Activated CD4-positive, alpha-beta memory T cell treated with anti-CD3 and anti-CD28 coated beads, Interleukin-2, amount 10 ng/mL, durations not matched to agents 7 days and 5 days (primary cell): ENCODE measurements at regions not wholly inside any gene's neighbourhood (a gene's known extent, or its start where the extent isn't known, plus 50 kb on each side); places are given as distances from the start of the nearest gene placed in this dataset.
"Not testable (repeated sequence)": the region's sequence is repeated elsewhere in the genome, so short reads cannot be mapped to it uniquely, and the experiment has no call there.

Experiments
- CTCF ChIA-PET: fragments of 350-600 bp; sonication (Branson Sonifier 250); formaldehyde crosslinking; loops from one replicate; lab custom pipeline; 2021; ENCODE audit warnings: antibody characterized with exemption, inconsistent platforms; lab: Charles Lee
- POLR2A ChIA-PET: fragments of 350-600 bp; sonication (Branson Sonifier 250); formaldehyde crosslinking; loops from one replicate; lab custom pipeline; 2021; ENCODE audit warnings: antibody characterized with exemption; lab: Charles Lee
- DNase-seq: peaks from one replicate; pipeline ENCODE4 v3.0.0-alpha.2; 2020
- H3K27ac Mint-ChIP-seq: one replicate; pipeline ENCODE4 v1.8.0; 2021; ENCODE audit warnings: mild to moderate bottlenecking, mixed read lengths
- H3K27me3 Mint-ChIP-seq: one replicate; pipeline ENCODE4 v1.8.0; 2021; ENCODE audit warnings: mixed read lengths
- H3K36me3 Mint-ChIP-seq: one replicate; pipeline ENCODE4 v1.8.0; 2021; ENCODE audit warnings: low read depth, mixed read lengths
- H3K4me1 Mint-ChIP-seq: one replicate; pipeline ENCODE4 v1.8.0; 2021; ENCODE audit warnings: mixed read lengths
- H3K4me3 Mint-ChIP-seq: one replicate; pipeline ENCODE4 v1.8.0; 2021; ENCODE audit warnings: mild to moderate bottlenecking, mixed read lengths
- H3K9me3 Mint-ChIP-seq: one replicate; pipeline ENCODE4 v1.8.0; 2021; ENCODE audit warnings: mixed read lengths

DNA sequence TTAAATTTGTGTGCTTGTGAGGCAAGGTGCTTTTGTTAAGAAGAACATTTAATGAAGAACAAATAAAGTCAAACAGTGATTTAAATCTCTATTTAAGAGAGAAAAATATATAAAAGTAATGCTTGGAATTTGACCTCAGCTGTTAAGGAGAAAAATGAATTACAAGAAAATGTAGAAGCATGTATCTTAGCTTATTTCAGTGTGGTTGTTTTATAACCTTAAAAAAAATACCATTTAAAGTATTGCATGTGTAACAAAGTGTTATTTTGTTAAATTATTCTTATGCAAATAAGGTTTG is 537.0 kb upstream of the SPRY2 start:
- DNase-seq = no peak
- Mint-ChIP-seq H3K36me3 (no peaks in the 10 kb centered on the region), H3K27me3 (no peaks in the 10 kb centered on the region), H3K4me3 (no peak overlapping the region), H3K27ac (no peak overlapping the region), H3K4me1 (no peaks in the 10 kb centered on the region), H3K9me3 (peaks cover 3% of the 10 kb centered on the region)
- POLR2A ChIA-PET = no interaction called here
- CTCF ChIA-PET = no interaction called here

DNA sequence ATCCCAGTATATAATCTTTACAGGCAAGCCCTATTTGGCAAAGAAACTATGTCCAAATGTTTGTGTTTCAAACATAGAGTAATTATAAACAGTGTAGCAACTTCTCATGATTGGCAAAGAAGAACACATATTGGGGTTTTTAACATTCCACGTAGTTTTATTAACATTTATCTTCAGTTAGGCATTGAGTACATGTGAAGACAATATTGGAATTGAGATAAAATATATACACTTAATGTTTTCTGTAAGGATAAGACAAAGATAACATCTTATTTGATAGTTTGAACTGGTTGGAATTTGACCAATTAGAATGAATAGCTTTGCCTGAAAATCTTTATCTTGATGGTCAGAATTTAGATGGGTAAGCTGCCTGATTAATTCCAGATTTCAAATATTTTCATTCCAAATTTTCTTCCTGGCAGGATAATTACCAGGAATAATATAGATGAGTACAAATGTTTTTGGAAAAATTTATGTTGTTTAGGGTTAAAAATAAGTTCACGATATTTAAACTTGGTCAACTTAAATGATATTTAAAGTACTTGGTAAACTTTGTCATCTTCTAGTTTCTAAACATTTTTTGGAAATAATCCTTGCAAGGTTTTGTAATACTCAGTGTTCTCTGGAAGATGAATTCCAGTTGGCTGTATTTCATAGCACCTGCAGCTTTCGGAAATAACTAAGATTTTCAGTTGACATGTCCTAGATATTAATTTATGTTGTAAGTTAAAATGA is 536.5 kb upstream of the SPRY2 start:
- DNase-seq = no peak
- H3K27ac Mint-ChIP-seq = no peak overlapping the region
- no peak overlapping the region for H3K4me3 Mint-ChIP-seq
- H3K27me3 Mint-ChIP-seq = no peaks in the 10 kb centered on the region
- H3K36me3 Mint-ChIP-seq = no peaks in the 10 kb centered on the region
- ChIA-PET POLR2A (no interaction called here), CTCF (no interaction called here)
- no peaks in the 10 kb centered on the region for H3K4me1 Mint-ChIP-seq
- peaks cover 3% of the 10 kb centered on the region for H3K9me3 Mint-ChIP-seq

DNA sequence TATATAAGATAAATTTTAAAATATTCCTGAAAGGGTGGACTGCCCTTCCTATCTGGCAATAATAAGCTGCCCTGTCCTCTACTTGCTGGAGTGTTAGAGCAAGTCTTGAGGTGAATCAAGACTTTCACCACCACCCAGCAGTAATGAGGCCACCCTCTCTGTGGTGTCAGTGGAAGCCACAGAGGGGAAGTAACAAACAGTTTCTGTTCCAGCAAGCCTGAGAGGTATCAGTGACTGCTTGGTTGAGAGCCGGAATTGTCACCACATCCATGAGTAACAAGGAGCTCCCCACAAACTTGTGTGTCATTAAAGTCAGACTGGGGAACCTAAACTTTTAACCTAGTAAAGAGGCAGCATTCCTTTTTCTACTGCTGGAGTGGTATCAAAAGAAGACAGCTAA is 532.7 kb upstream of the SPRY2 start:
- DNase-seq = no peak
- no peaks in the 10 kb centered on the region for H3K36me3 Mint-ChIP-seq

DNA sequence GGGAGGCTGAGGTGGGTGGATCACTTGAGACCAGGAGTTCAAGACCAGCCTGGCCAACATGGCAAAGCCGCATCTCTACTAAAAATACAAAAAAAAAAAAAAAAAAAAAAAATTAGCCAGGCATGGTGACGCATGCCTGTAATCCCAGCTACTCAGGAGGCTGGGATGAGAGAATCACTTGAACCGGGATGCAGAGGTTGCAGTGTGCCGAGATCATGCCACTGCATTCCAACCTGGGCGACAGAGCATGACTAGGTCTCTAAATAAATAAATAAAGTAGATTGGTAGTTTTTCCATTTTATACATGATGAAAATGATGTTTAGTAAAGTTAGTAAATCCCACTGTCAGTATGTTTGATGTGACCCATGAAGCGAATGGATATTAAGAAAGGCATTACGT is 531.0 kb upstream of the SPRY2 start:
- H3K27ac Mint-ChIP-seq, H3K4me3 Mint-ChIP-seq, H3K36me3 Mint-ChIP-seq, H3K4me1 Mint-ChIP-seq, H3K27me3 Mint-ChIP-seq, POLR2A ChIA-PET, H3K9me3 Mint-ChIP-seq, CTCF ChIA-PET, DNase-seq: not testable (repeated sequence)

More for the DNA sequence above, 532.7 kb upstream of the SPRY2 start:
- Mint-ChIP-seq H3K9me3 (peaks cover 3% of the 10 kb centered on the region), H3K27me3 (no peaks in the 10 kb centered on the region), H3K4me3 (no peak overlapping the region), H3K27ac (no peak overlapping the region), H3K4me1 (no peaks in the 10 kb centered on the region)
- ChIA-PET POLR2A (no interaction called here), CTCF (no interaction called here)

DNA sequence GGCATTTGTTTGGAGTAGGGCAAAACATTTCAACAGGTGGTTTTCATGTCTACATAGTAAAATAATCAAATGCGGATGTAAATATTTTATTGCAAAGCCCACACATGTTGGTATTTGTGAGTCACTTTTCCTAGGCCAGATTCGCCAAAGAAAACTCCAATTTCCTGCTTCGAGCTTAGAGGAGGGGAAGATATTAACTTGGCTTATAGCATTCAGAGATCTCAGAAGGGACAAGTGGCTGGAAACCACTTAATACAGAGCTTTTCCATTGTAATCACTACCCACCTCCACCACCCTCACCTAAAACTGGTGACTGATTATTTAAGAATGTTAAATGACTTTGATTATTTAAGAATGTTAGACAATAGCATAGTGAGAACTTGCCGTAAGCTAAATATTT is 530.6 kb upstream of the SPRY2 start:
- no peak for DNase-seq
- H3K9me3 Mint-ChIP-seq = peaks cover 3% of the 10 kb centered on the region
- no peaks in the 10 kb centered on the region for H3K36me3 Mint-ChIP-seq
- ChIA-PET POLR2A (no interaction called here), CTCF (no interaction called here)
- H3K4me1 Mint-ChIP-seq = no peaks in the 10 kb centered on the region
- no peak overlapping the region for H3K4me3 Mint-ChIP-seq
- H3K27ac Mint-ChIP-seq = no peak overlapping the region
- no peaks in the 10 kb centered on the region for H3K27me3 Mint-ChIP-seq

DNA sequence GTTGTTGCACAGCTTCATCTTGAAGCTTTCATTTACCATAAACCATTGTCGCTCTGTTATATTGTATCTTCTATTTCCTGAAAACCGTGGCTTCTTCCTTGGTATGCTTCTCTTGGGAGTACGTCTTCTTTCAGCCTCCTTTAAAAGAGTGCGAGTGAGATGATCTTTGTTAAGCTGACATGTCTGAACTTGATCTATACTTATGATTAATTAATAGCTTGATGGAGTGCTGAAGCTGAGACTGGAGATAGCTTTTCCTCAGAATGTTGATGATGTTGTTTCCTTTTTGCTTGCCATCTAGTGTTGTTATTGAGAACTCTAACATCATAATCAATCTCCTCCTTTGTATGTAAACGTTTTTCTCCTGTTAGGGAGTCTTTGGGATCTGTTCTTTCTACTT is 529.3 kb upstream of the SPRY2 start:
- Mint-ChIP-seq H3K27me3 (no peaks in the 10 kb centered on the region), H3K9me3 (peaks cover 3% of the 10 kb centered on the region), H3K4me3 (no peak overlapping the region), H3K27ac (no peak overlapping the region), H3K4me1 (no peaks in the 10 kb centered on the region), H3K36me3 (no peaks in the 10 kb centered on the region)
- POLR2A ChIA-PET = no interaction called here
- CTCF ChIA-PET = no interaction called here
- DNase-seq = no peak

DNA sequence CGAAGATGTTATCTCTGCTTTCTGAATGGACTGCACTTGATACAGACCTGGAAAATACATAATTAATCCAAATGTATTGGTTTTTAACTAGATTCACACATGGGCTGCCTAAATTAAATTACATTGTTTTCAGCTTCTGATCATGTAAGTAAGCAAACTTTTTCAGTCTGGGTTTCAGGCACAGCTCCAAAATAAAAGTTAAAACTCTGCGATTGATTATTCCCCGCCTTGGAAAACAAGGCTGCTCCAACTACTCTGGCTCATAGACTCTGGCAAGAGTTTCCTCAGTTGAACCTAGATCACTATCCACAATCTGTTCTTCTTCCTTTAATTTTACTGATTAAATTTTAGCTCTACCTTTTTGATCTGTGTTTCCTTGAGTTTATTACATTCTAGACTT is 526.0 kb upstream of the SPRY2 start:
- DNase-seq = no peak
- CTCF ChIA-PET = no interaction called here
- H3K27me3 Mint-ChIP-seq = no peaks in the 10 kb centered on the region
- no peaks in the 10 kb centered on the region for H3K4me1 Mint-ChIP-seq
- H3K36me3 Mint-ChIP-seq = no peaks in the 10 kb centered on the region
- POLR2A ChIA-PET = no interaction called here
- no peak overlapping the region for H3K4me3 Mint-ChIP-seq
- no peaks in the 10 kb centered on the region for H3K9me3 Mint-ChIP-seq
- H3K27ac Mint-ChIP-seq = no peak overlapping the region

DNA sequence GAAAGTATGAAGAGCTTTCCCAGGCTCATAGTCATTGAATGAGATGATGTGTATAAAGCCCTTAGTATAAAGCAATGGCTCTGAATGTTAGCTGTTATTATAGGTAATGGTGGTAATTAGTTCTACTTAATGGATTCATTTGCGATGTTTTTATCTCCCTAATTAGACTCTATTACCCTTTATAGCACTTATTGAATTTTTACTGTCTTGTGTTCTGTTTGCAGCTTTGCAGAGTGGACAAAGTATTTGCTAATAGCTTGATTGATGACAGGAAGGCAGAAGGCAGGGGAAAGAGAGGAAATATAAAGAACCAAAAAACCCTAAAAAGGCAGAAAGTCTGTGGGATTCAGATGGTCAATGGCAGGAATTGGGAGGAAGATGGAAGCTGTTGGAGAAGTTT is 524.4 kb upstream of the SPRY2 start:
- CTCF ChIA-PET = no interaction called here
- Mint-ChIP-seq H3K4me1 (no peaks in the 10 kb centered on the region), H3K27ac (no peak overlapping the region), H3K4me3 (no peak overlapping the region), H3K36me3 (no peaks in the 10 kb centered on the region), H3K27me3 (no peaks in the 10 kb centered on the region), H3K9me3 (no peaks in the 10 kb centered on the region)
- POLR2A ChIA-PET = no interaction called here
- no peak for DNase-seq

DNA sequence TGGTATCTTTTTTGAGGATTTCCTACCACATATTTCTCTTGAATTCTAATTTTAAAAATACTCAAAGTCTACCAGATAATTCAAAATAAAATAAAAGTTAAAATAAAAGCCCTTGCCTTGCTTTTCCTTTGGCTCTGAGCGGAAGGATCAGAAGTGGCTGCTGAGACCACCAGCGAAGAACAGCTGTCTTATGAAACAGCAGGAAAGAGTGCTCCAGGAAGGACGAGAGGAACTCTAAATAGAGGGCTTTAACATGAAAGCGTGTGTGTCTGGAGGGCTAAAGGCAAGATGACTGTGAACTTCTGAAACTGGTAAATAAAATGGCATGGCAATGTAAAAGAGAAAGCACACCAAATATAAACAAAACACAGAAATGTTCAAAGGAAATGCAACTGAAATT is 521.5 kb upstream of the SPRY2 start:
- POLR2A ChIA-PET = no interaction called here
- DNase-seq = no peak
- CTCF ChIA-PET = no interaction called here
- H3K27ac Mint-ChIP-seq = no peak overlapping the region
- no peaks in the 10 kb centered on the region for H3K27me3 Mint-ChIP-seq
- no peaks in the 10 kb centered on the region for H3K9me3 Mint-ChIP-seq
- H3K36me3 Mint-ChIP-seq = no peaks in the 10 kb centered on the region
- no peaks in the 10 kb centered on the region for H3K4me1 Mint-ChIP-seq
- H3K4me3 Mint-ChIP-seq = no peak overlapping the region

DNA sequence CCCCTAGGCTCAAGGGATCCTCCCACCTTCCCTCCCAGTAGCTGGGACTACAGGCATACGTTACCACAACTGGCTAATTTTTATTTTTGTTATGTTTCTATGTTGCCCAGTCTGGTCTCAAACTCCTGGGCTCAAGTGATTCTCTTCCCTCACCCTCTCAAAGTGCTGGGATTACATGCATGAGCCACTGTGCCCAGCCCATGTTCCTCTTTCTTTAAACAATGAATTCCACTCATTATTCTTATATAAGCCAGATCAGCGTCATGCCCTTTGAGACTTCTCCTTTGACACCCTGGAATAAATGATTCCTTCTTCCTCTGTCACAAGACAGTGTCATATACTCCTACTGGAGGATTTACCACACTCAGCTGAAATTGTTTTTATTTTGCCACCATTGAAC is 519.9 kb upstream of the SPRY2 start:
- ChIA-PET CTCF (no interaction called here), POLR2A (no interaction called here)
- H3K36me3 Mint-ChIP-seq = no peaks in the 10 kb centered on the region
- no peaks in the 10 kb centered on the region for H3K4me1 Mint-ChIP-seq
- H3K9me3 Mint-ChIP-seq = no peaks in the 10 kb centered on the region
- no peak overlapping the region for H3K4me3 Mint-ChIP-seq
- DNase-seq = no peak
- H3K27me3 Mint-ChIP-seq = no peaks in the 10 kb centered on the region
- no peak overlapping the region for H3K27ac Mint-ChIP-seq

DNA sequence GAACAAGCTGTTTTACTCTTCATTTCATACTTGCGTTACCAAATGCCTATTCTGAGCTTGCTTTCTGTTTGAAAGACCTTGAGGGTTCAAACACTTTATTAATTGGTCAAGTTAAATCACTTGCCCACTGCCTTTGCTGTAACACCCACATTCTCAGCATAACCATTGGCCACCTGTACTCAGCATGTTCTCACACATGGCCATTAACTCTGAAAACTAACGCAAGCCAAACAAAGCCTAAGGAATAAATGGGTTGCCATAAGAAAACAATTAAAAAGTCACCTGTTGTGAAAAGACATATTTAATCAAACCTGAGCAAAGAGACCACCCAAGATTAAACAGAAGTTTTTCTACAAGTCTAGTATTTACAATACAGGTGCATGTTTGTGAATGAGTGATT is 517.2 kb upstream of the SPRY2 start:
- no peaks in the 10 kb centered on the region for H3K27me3 Mint-ChIP-seq
- H3K36me3 Mint-ChIP-seq = no peaks in the 10 kb centered on the region
- no peak for DNase-seq
- POLR2A ChIA-PET = no interaction called here
- H3K9me3 Mint-ChIP-seq = no peaks in the 10 kb centered on the region
- CTCF ChIA-PET = no interaction called here
- no peak overlapping the region for H3K4me3 Mint-ChIP-seq
- H3K4me1 Mint-ChIP-seq = no peaks in the 10 kb centered on the region
- no peak overlapping the region for H3K27ac Mint-ChIP-seq

DNA sequence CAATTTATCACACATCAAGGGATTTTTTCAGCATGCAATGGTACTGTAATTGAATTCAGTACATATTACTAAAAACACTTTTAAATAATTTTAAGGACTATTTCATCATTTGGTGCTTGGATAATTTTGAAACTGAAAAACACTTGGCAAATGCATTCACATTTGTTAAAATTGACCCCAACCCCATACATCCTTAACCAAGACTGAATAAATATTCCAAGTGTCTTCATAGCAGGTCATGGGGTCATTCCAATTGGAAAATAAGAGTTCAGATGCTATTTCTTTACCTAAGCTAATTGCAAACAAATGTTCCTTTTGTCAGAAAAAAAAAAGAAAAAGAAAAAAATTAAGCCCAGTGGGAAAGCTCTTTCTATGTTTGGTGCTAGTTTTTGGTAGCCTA is 516.4 kb upstream of the SPRY2 start:
- no peaks in the 10 kb centered on the region for H3K36me3 Mint-ChIP-seq
- H3K27me3 Mint-ChIP-seq = no peaks in the 10 kb centered on the region
- no peak overlapping the region for H3K27ac Mint-ChIP-seq
- H3K9me3 Mint-ChIP-seq = no peaks in the 10 kb centered on the region
- ChIA-PET POLR2A (no interaction called here), CTCF (no interaction called here)
- no peak overlapping the region for H3K4me3 Mint-ChIP-seq
- no peak for DNase-seq
- no peaks in the 10 kb centered on the region for H3K4me1 Mint-ChIP-seq

DNA sequence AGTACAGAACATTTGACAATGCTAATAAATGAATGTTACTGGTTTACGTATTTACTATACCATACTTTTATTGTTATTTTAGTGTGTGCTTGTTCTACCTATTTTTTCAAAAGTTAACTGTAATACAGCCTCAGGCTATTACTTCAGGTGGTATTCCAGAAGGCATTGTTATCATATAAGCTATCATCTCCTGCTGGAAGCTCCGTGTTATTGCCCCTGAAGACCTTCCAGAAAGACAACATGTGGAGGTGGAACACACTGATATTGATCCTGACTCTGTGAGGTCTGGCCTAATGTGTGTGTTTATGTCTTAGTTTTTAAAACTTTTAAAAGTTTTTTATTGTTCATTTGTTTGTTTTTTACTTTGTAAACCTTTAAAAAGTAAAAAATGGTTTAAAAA is 509.8 kb upstream of the SPRY2 start:
- H3K4me1 Mint-ChIP-seq = no peaks in the 10 kb centered on the region
- no peak overlapping the region for H3K27ac Mint-ChIP-seq
- H3K27me3 Mint-ChIP-seq = no peaks in the 10 kb centered on the region
- ChIA-PET POLR2A (no interaction called here), CTCF (no interaction called here)
- no peak overlapping the region for H3K4me3 Mint-ChIP-seq
- H3K9me3 Mint-ChIP-seq = peaks cover 3% of the 10 kb centered on the region
- H3K36me3 Mint-ChIP-seq = no peaks in the 10 kb centered on the region
- DNase-seq = no peak

DNA sequence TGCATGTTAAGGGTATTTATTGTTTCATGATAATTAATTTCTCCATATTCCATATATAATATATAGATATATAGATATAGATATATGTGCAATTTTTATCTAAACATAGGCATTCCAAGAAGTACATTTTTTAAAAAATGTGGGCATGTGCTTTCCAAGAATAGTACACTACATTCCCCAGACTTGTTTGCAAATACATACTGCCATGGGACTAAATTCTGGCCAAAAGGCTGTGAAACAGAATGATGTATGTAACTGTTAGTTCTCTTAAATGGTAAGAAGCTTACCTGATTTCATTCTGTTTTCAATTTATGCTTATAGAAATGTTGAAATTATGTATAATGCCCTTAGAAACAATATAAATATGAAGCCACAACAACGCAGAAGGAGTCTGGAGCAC is 503.2 kb upstream of the SPRY2 start:
- no peaks in the 10 kb centered on the region for H3K36me3 Mint-ChIP-seq
- H3K27ac Mint-ChIP-seq = no peak overlapping the region
- no peaks in the 10 kb centered on the region for H3K4me1 Mint-ChIP-seq
- ChIA-PET CTCF (no interaction called here), POLR2A (no interaction called here)
- H3K9me3 Mint-ChIP-seq = no peaks in the 10 kb centered on the region
- H3K27me3 Mint-ChIP-seq = no peaks in the 10 kb centered on the region
- no peak overlapping the region for H3K4me3 Mint-ChIP-seq
- no peak for DNase-seq
